Suprapubic skin (tissue), 3 donors: ENCODE measurements at regions not wholly inside any gene's neighbourhood (a gene's known extent, or its start where the extent isn't known, plus 50 kb on each side); places are given as distances from the start of the nearest gene placed in this dataset.

Source experiments
- POLR2AphosphoS5 ChIP-seq, 3 donors: sonication (generic); formaldehyde crosslinking; IDR thresholded peaks; one replicate each; pipeline ENCODE4 v1.6.1; 2017; ENCODE audit warnings: antibody characterized with exemption in 3 of 3
- TF ChIP-seq, protein P1 (sequence below), 2 donors: fragments of 200-600 bp in 1 of 2; fragments of 450-650 bp in 1 of 2; sonication (generic) in 1 of 2; IDR thresholded peaks; one replicate each; pipeline ENCODE4 v1.5.1; 2016 to 2019; ENCODE audit warnings: antibody characterized with exemption in 2 of 2, mild to moderate bottlenecking in 1 of 2, moderate library complexity in 1 of 2

DNA sequence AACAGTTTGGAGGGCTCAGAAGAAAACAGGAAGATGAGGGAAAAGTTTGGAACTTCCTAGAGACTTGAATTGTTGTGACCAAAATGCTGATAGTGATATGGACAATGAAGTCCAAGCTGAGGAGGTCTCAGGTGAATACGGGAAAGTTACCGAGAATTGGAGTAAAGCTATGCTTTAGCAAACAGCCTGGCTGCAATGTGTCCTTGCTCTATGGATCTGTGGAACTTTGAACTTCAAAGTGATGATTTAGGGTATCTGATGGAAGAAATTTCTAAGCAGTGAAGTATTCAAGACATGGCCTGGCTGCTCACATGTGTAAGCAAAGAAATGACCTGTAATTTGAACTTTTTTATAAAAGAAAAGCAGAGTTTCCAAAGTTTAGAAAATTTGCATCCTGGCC is 240.2 kb upstream of the KLF14 start:
- no peak for TF ChIP-seq POLR2AphosphoS5 (IDR thresholded peaks at IDR 0.05)
- TF ChIP-seq, protein P1, sequence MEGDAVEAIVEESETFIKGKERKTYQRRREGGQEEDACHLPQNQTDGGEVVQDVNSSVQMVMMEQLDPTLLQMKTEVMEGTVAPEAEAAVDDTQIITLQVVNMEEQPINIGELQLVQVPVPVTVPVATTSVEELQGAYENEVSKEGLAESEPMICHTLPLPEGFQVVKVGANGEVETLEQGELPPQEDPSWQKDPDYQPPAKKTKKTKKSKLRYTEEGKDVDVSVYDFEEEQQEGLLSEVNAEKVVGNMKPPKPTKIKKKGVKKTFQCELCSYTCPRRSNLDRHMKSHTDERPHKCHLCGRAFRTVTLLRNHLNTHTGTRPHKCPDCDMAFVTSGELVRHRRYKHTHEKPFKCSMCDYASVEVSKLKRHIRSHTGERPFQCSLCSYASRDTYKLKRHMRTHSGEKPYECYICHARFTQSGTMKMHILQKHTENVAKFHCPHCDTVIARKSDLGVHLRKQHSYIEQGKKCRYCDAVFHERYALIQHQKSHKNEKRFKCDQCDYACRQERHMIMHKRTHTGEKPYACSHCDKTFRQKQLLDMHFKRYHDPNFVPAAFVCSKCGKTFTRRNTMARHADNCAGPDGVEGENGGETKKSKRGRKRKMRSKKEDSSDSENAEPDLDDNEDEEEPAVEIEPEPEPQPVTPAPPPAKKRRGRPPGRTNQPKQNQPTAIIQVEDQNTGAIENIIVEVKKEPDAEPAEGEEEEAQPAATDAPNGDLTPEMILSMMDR (IDR thresholded peaks at IDR 0.05): no peak
